ENCODE measurements at regions not wholly inside any gene's neighbourhood (a gene's known extent, or its start where the extent isn't known, plus 50 kb on each side); places are given as distances from the start of the nearest gene placed in this dataset.
A peak's percentile ranks its signal among the peaks of the same experiment; 100 is the strongest.
"Not testable (repeated sequence)": the region's sequence is repeated elsewhere in the genome, so short reads cannot be mapped to it uniquely, and the experiment has no call there.

DNA sequence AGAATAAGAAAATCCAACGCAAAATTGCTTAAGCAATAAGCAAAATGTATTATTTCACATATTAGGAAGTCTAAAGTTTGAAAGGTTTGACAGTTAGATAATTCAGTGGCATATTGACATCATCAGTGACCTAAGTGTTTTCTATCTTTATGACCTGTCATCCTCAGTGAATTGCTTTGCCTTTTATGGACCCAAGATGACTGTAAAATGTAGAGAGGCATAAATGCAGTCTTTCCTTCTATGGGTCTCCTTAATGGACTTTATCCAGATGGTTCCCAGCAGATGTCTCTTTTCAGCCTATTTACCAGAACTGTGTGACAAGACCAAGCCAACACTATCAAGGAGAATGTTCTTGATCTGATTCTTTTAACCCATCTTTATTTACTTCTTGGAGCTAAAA is 192.9 kb downstream of the SPDYE17 start:
- not testable (repeated sequence) for DNase-seq

DNA sequence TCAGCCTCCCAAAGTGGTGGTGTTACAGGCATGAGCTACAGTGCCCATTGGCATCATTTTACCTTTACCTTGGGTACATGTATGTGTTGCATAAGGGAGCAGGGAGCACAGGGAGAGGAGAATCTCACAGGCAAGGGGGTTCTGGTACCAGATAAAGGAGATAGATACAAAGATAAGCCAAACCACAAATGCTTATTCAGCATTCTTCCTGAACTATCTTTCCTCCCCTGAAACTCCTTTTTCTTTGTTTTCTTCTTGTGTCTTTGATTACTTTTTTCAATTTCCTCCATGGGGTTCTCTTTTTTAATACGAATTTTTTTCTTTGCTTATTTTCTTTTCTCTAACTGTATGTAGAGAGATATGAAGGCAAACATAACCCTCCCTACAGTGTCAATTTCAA is 193.8 kb downstream of the SPDYE17 start:
- DNase-seq = not testable (repeated sequence)

DNA sequence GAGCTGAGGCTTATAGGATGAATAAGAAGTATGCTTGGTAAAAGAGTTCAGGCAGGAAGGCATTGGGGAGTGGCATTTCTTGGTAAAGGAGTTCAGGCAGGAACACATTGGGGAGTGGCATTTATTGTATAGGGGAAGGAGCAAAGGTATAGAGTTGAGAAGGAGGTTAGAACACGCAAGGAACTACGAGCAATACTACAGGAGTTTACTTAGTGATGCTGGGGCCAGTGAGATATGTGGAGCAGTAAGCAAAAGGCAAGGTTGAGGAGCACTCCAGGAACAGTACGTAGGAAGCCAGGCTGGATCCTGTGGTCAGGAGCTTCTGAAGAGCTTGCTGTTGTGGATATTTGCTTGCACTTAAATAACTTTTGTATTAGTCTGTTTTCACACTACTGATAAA is 202.2 kb upstream of the POMZP3 start:
- not testable (repeated sequence) for DNase-seq

DNA sequence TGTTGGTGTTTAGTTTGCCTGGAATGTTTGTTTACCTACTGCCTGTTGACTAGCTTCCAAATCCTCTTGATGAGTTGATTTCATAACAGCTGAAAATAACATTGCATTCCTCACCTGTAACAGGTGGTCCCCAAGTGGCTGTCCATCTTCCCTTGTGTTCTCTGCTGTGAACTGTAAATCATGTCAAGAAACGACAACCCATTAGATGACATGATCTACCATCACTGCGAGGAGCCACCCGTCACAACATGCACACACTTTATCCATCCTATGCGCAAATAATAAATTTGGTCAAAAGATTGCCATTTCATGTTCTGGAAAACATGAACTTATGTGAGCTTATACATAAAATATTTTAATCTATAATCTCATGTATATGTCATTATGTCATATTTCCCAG is 199.1 kb upstream of the POMZP3 start:
- DNase-seq = not testable (repeated sequence)

DNA sequence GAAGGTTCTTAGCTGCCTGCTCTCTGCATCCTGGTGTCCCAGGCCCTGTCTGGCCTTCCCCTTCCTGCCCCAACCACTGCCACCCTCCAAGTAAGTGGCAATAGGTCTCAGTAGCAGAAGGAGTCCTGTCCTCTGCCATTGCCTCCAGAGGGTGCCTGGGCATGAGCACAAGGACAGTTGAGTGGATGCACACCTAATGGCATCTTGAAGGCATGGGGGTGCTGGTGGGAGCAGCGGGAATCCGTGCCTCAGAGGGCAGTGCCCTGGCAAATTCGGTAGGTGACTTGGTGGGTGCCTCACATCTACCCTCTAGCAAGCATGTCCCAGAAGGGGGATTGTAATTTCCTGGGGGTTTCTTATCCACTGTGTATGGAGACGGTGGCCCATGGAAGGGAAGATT is 182.8 kb upstream of the POMZP3 start:
- not testable (repeated sequence) for DNase-seq

DNA sequence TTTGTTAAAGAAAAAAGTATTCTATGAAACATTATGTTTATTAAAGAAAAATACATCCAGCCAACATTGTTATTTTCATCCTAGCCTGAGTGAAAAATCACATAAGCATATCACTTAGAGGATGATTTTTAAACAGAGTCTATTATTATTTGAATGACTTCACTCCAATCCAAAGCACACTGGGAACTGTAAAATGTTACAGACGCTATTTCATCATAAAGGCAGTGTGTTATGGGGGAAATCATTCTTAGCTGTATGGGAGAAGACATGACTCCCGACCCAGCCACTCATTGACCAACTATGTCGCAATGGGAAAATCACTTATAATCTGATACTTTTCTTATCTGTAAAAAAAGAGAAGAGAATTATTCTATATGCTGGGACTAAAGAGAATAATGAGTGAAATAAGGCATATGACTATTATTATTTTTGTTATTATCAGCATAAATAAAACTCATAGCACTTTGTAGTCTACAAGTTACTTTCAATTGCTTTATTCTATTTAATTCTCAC is 180.6 kb upstream of the POMZP3 start:
- not testable (repeated sequence) for DNase-seq

DNA sequence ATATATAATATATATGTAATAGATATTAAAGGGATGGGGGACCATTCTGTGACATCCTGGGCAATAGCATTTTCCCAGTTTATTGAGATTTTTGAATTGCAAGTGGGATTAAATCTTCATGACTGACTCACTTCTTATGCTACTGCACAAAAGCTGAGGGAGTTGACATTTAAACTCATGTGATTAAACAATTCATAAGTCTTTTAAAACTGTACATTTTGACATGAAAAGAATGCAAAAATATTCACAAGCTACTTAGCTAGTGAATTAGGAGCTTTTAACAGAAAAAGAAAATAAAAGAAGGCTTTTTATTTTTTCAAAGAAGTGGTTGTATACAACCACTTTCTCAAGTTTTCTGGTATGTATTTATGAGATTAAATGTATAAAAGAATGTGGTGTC is 179.4 kb upstream of the POMZP3 start:
- DNase-seq = not testable (repeated sequence)

DNA sequence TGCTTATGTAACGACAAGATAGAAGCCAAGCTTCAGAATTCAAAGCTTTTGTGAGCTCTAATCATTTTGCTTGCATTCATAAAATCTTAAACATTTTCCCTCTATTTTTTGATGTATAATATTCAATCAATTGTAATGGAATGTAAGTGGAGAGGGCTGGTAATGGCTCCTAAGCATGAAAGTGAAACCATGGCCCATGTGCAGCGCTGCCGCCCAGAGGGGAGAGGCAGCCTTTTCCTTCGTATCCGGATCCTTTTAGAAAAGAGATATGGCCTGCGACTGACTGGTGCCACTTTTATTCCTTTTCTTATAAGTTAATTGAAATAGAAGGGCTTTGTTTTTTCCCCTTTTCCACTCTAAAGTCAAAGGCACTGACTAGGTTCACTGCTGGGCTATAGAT is 178.9 kb upstream of the POMZP3 start:
- DNase-seq = not testable (repeated sequence)

DNA sequence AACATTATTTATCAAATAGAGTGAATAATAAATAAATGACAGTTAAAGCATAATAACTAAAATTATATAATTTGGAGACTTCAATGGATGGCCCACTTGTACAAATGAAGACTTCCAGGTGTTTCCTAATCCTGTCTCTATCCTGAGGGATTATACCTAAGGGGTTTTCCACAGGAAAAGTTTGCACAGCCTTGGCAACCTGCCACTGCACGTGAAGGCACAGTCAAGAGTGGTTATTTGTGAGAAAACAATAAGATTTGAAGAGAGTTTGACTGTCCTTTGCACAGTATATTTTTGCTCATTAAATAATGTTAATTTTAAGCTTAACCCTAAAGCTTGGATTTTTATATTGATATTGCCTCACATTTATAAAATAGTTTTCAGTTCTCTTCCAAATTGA is 178.2 kb upstream of the POMZP3 start:
- DNase-seq = not testable (repeated sequence)

DNA sequence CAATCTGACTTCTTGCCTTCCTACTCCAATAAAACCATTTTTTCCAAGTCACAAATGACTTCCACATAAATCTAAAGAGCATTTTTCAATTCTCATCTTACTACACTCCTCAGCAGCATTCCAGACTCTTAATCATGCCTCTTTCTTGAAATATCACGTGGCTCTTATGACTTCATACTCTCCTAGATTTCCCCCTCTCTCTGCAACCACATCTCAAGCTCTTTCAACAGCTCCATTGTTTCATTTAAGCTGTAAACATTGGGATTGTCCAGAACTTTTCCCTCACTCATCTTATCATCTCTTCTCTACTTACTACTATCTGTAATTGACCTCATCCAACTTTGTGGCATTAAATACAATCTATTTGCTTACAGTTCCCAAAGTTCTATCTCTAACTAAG is 170.6 kb upstream of the POMZP3 start:
- not testable (repeated sequence) for DNase-seq

DNA sequence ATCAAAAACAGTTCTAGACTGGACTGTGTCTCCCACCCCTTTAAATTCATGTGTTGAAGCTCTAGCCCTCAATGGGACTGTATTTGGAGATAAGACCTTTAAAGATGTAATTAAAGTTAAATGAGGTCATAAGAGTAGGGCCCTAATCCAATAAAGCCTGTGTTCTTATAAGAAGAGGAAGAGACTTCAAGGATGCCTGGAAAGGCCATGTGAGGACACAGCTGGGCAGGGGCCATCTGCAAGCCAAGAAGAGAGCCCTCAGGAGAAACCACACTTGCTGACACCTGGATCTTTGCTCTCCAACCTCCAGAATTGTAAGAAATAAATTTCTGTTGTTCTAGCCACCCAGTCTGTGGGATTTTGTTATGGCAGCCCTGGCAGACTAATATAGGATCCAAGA is 153.6 kb upstream of the POMZP3 start:
- not testable (repeated sequence) for DNase-seq

DNA sequence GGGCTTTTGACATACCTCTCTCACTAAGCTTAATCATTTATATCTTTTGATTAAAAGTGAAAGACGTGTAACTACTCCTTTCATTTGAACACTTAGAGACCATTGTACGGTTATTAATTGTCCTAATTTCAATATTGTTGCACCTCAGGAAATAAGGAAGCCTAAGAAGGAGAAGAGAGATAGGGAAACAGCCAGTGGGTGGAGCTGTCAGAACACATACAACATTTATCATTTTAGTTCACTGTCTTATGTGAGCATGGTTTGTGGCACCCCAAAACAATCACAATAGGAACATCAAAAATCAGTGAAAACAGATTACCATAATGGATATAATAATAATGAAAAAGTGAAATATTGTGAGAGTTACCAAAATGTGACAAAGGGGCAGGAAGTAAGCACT is 147.2 kb upstream of the POMZP3 start:
- not testable (repeated sequence) for DNase-seq

DNA sequence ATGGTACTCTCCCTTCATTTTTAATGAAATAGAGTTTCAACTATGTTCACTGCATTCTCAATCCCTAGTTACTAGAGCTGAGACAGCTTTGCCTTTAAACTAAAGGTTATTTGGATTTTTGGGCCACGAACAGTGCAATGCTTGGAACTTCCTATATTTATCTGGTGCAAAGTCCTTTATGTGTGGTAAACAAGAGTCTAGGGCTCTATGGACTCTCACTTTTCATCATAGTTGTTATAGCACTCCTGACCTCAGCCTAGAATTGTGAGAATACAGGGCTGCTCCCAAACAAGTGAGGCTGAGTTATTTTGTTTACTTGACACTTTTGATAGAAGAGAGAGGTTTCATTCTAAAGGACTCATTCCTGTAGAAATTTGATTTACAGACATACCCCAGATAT is 144.9 kb upstream of the POMZP3 start:
- DNase-seq = not testable (repeated sequence)

DNA sequence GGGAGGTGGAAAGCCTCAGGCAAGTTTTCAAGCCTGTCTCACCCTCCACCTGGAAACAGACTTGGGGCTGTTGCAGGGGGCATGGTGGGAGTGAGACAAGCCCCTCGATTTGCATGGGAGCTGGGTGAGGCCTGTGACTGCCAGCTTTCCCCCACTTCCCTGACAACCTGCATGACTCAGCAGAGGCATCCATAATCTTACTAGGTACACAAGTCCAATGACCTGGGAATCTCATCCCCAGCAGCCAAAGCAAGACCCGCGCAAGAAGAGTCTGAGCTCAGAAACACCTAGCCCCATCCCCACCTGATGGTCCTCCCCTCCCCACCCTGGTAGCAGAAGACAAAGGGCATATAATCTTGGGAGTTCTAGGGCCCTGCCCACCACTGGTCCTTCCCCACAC is 136.9 kb upstream of the POMZP3 start:
- DNase-seq = not testable (repeated sequence)

DNA sequence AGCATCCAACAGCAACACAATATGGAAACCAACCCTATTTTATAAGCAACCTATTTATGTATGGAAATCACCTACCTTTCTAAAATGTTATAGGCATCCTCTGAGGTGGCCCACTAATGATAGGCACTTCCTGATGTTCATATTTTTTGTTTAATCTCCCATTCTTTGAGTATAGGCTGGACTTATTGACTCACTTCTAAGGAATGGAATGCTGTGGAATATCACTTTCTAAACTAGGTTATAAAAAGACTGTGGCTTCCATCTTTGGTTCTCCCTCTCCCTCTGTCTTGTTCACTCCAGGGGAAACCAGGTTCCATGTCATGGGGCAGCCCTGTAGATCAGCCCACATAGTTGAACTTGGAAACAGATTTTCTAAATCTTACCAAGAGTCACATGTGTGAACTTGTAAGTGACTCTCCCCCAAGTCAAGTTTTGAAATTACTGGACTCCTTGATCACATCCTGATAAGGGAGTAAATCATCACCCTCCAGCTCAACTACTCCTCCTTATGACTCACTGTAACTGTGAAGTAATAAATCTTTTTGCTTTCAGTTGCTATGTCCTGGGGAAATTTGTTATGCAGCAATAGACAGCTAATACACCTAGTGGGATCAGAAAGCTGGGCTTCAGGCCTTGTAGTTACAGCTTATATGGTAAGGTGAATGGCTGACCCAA is 133.6 kb upstream of the POMZP3 start:
- DNase-seq = peak in 1 of 2 experiments; percentile 9

DNA sequence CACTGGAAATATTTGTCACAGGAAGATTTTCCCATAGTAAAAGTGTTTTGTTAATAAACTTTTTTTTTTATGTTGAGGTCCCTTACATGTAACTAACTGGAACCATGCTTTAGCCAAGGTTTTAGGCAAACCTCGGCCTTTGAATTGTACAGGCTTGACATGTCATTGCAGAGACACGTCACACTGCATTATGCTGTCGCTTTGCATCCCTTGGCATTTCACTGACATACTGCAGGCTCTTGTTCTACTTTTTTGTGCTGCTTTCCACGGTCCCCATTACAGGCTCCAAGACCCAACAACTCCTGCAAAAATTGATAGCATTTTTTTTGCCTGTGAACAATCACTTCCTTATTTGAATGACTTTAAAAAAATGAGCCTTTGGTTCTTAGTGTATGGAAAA is 112.5 kb upstream of the POMZP3 start:
- not testable (repeated sequence) for DNase-seq

DNA sequence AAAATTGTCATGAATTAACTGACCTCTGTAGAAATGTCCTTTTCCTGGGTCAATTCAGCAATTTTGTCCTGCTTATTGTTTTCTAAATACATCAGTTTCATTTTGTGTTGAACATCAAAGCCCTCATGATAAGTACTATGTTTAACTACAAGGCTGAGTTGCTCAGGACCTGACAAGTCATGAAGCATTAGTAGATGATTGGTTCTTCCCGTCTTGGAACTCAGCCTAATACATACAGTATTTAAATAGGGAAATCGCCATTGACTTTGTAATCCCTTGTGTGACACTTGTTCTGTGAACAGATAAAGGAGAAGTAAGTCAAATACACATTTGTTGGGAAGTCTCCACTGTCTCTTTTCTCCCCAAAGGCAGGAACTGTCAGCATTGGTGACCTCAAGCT is 109.6 kb upstream of the POMZP3 start:
- DNase-seq = not testable (repeated sequence)

DNA sequence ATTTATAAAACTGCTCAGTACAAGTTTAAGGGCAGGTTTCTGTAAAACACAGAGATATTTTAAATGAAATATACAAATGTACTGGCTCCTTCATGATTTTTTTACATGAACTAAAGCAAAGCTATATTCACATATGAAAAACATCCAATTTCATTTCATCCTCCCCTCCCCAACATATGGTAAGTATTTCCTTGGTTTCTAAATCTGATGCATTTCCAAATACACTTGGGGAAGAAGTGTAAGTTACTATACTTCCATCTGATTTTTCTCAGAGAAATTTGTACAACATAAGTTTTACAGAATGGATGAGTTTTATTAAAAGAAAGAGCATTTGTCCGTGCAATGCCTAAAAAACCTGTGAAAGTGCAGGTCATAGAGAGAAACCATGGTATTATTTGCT is 109.0 kb upstream of the POMZP3 start:
- not testable (repeated sequence) for DNase-seq

DNA sequence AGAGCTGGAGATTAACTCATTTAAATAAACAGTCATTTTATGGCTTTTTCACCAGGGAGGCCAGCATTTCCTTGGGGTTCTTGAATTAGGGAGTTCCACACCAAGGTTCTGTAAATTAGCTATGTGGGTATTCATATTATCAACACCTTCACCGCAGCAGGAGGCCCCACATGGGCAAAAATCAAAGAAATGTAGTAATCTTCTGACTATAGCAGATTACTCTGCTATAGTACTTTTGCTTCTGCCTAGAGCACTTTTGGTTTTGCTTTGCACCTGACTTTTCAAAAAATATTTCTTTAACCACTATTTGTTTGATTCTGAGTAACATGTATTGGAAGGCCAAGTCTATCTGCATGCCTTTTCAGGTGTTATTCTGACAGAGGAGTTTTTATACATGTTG is 108.6 kb upstream of the POMZP3 start:
- not testable (repeated sequence) for DNase-seq

DNA sequence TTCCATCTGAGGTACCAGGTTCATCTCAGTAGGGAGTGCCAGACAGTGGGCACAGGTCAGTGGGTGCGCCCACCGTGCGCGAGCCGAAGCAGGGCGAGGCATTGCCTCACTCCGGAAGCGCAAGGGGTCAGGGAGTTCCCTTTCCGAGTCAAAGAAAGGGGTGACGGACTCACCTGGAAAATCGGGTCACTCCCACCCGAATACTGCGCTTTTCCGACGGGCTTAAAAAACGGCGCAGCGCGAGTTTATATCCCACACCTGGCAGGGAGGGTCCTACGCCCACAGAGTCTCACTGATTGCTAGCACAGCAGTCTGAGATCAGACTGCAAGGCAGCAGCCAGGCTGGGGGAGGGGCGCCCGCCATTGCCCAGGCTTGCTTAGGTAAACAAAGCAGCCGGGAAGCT is 101.5 kb upstream of the POMZP3 start:
- not testable (repeated sequence) for DNase-seq

DNA sequence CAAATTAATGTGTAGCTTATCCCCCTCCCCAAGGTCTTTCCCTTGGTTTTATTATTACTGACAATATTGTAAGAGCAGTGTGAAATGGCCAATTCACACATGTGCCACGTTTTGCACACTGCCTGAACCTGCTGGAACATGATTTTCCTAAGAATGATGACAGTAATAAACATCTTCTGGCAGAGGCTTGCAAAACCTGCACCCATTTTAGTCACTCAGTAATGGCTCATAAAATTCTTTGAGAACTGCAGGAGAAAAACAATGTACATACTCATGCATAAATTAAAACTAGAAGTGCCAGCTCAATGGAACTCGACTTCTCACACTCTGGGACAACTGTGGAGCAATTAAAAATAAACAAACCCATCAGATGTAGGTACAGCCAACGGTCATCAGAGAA is 96.8 kb upstream of the POMZP3 start:
- not testable (repeated sequence) for DNase-seq

DNA sequence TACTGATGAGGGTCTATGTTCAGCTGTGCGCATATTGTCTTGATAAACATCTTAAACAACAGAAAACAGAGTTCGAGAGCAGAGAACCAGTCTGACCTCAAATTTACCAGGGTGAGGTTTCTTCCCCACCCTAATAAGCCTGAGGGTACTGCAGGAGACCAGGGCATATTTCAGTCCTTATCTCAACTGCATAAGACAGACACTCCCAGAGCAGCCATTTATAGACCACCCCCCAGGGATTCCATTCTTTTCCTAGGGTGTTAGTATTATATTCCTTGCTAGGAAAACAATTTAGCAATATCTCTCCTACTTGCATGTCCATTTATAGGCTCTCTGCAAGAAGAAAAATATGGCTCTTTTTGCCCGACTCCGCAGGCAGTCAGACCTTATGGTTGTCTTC is 89.5 kb upstream of the POMZP3 start:
- DNase-seq = not testable (repeated sequence)

DNA sequence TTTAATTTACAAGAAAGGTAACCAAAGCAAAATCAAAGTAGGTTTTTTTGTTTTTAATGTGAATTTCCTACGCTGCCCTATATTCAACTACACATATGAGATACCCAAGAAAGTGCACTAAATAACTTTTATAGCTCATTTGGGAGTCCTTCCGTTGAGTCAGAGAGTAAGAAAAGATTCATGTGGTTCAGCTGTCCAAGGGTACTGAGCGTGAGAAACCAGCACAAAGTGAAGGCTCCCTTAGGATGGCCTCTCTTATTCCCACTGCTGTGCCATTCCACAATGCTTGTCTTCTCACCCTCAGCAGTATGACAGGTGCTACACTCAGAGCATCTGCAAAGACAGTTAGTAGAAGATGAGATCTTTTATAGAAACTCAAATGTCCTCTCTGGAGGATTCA is 85.8 kb upstream of the POMZP3 start:
- DNase-seq = not testable (repeated sequence)

DNA sequence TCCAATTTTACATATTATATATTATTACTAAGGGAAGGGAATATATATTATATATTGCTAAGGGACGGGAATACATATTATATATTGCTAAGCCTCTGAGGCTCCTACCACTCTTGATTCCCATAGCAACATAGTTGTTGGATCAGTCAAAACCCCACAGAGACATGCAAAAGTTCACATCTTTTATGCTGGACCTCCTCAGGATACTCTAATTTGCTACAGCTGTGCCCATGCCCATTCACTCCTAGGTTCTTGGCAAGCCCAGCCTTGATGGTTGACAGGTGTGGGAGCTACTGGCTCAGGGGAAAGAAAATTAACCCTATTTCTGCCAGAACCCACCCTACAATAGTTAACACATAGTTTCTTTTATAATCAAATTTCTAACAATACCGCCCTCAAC is 84.6 kb upstream of the POMZP3 start:
- not testable (repeated sequence) for DNase-seq

DNA sequence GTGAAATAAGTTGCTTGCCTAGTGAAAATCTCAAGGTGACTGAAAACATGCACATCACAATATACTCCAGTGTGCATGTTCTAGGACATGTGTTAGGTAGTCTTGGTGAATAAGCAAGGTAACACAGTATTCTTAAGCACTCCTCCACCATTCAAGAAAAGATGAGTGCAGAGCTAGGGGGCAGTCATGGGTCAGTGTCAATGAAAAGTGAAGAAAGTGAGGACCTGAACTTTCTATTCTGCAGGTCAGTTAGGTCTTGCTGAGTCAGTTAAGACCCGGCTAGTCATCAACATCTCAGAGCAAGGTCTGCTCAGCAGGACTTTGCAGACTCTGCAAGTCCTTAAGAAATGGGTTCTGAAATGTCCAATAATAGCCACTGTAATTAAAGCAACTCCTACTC is 82.6 kb upstream of the POMZP3 start:
- not testable (repeated sequence) for DNase-seq

All from SW 1271 (cell line).